Prostate gland (tissue), 2 donors: ENCODE measurements at regions not wholly inside any gene's neighbourhood (a gene's known extent, or its start where the extent isn't known, plus 50 kb on each side); places are given as distances from the start of the nearest gene placed in this dataset.

Experiments
- DNase-seq: peaks from one replicate; pipeline ENCODE4 v3.0.0-alpha.2; 2019; ENCODE audit warnings: low spot score
- H3K27ac ChIP-seq, 2 donors: fragments of 200-600 bp; sonication (generic); 2 replicates each; pipeline ENCODE4 v1.5.1; 2017 to 2019
- H3K27me3 ChIP-seq: fragments of 200-600 bp; sonication (generic); replicated peaks from 2 replicates; pipeline ENCODE4 v1.5.1; 2019; ENCODE audit not compliant: insufficient read depth
- H3K36me3 ChIP-seq, 2 donors: fragments of 200-600 bp; sonication (generic); 1 replicate in 1 of 2; 2 replicates in 1 of 2; pipeline versions ENCODE4 v1.5.1 to v1.8.1; 2017 to 2019
- H3K4me1 ChIP-seq: fragments of 200-600 bp; sonication (generic); replicated peaks from 2 replicates; pipeline ENCODE4 v1.5.1; 2019
- H3K4me3 ChIP-seq, 2 donors: fragments of 200-600 bp; sonication (generic); 2 replicates each; pipeline ENCODE4 v1.5.1; 2017 to 2019
- H3K9me3 ChIP-seq: fragments of 200-600 bp; sonication (generic); 2 replicates; pipeline ENCODE4 v1.5.1; 2017
- CTCF ChIP-seq, 4 experiments: fragments of 200-600 bp in 2 of 4; fragments of 450-650 bp in 2 of 4; sonication (generic) in 2 of 4; IDR thresholded peaks; 1 replicate in 3 of 4; 2 replicates in 1 of 4; pipeline ENCODE4 v1.5.1; 2016 to 2019; ENCODE audit warnings: antibody characterized with exemption in 4 of 4, mild to moderate bottlenecking in 2 of 4, moderate library complexity in 2 of 4
- POLR2A ChIP-seq: fragments of 450-650 bp; IDR thresholded peaks from one replicate; pipeline ENCODE4 v1.6.1; 2016; ENCODE audit warnings: antibody characterized with exemption, mild to moderate bottlenecking
- POLR2AphosphoS5 ChIP-seq: sonication (generic); formaldehyde crosslinking; IDR thresholded peaks from one replicate; pipeline ENCODE4 v1.6.1; 2017; ENCODE audit warnings: antibody characterized with exemption
- WGBS: methylation state at CpG from one replicate; pipeline ENCODE4 v1.1.5; 2018; 5-methylcytosine and 5-hydroxymethylcytosine counted together
- intact Hi-C: fragments of 100-400 bp; cut with DNase I; formaldehyde crosslinking; loops from one replicate; pipeline ENCODE4 v1.14.2; 2022

- TF ChIP-seq POLR2AphosphoS5 = no peak
- no peak for TF ChIP-seq CTCF (IDR thresholded peaks at IDR 0.05)
- no peak for TF ChIP-seq POLR2A
- DNase-seq = no peak
- no peaks in the 10 kb centered on the region for H3K27me3 ChIP-seq
- no peaks in the 10 kb centered on the region for H3K36me3 ChIP-seq
- no peaks in the 10 kb centered on the region for H3K4me1 ChIP-seq
- H3K9me3 ChIP-seq = no peaks in the 10 kb centered on the region
- intact Hi-C loops = no loop called here
- no peak overlapping the region for H3K27ac ChIP-seq
- WGBS = 31% methylated on average over 3 of the region's 3 CpGs
- H3K4me3 ChIP-seq = no peak overlapping the region
Measured at GRCh38 chr10:58892031-58892531, 284.4 kb upstream of the PHYHIPL start.

GRCh38 chr10:58894929-58895328 is 281.5 kb upstream of the PHYHIPL start:
- no peak overlapping the region for H3K27ac ChIP-seq
- no peak overlapping the region for H3K4me3 ChIP-seq
- TF ChIP-seq POLR2AphosphoS5 = no peak
- no peak for TF ChIP-seq POLR2A
- TF ChIP-seq CTCF (IDR thresholded peaks at IDR 0.05) = no peak
- intact Hi-C loops = no loop called here
- no peaks in the 10 kb centered on the region for H3K36me3 ChIP-seq
- H3K9me3 ChIP-seq = no peaks in the 10 kb centered on the region
- no peaks in the 10 kb centered on the region for H3K27me3 ChIP-seq
- no peaks in the 10 kb centered on the region for H3K4me1 ChIP-seq
- 57% methylated on average over 2 of the region's 2 CpGs for WGBS
- no peak for DNase-seq

- intact Hi-C loops = no loop called here
- no peaks in the 10 kb centered on the region for H3K36me3 ChIP-seq
- no peaks in the 10 kb centered on the region for H3K9me3 ChIP-seq
- no peaks in the 10 kb centered on the region for H3K27me3 ChIP-seq
- H3K4me3 ChIP-seq = no peak overlapping the region
- TF ChIP-seq POLR2A = no peak
- TF ChIP-seq CTCF (IDR thresholded peaks at IDR 0.05) = no peak
- no peak for TF ChIP-seq POLR2AphosphoS5
- DNase-seq = no peak
- no peaks in the 10 kb centered on the region for H3K4me1 ChIP-seq
- peak overlapping the region in 1 of 2 donors; percentile 31 for H3K27ac ChIP-seq
- 68% methylated on average over 1 of the region's 1 CpG for WGBS
Measured at GRCh38 chr10:58896229-58896628, 280.2 kb upstream of the PHYHIPL start.

GRCh38 chr10:58897236-58897635 is 279.2 kb upstream of the PHYHIPL start:
- no peaks in the 10 kb centered on the region for H3K9me3 ChIP-seq
- H3K27ac ChIP-seq = peak overlapping the region in 1 of 2 donors; percentile 4
- H3K36me3 ChIP-seq = no peaks in the 10 kb centered on the region
- TF ChIP-seq CTCF (IDR thresholded peaks at IDR 0.05) (no peak), POLR2A (no peak), POLR2AphosphoS5 (no peak)
- no peaks in the 10 kb centered on the region for H3K27me3 ChIP-seq
- DNase-seq = no peak
- intact Hi-C loops = no loop called here
- H3K4me1 ChIP-seq = no peaks in the 10 kb centered on the region
- no peak overlapping the region for H3K4me3 ChIP-seq

- Histone ChIP-seq H3K9me3 (no peaks in the 10 kb centered on the region), H3K4me3 (no peak overlapping the region), H3K36me3 (no peaks in the 10 kb centered on the region), H3K4me1 (no peaks in the 10 kb centered on the region), H3K27ac (peak overlapping the region in 1 of 2 donors; percentile 4), H3K27me3 (no peaks in the 10 kb centered on the region)
- DNase-seq = no peak
- intact Hi-C loops = no loop called here
- TF ChIP-seq CTCF (IDR thresholded peaks at IDR 0.05) = no peak
- TF ChIP-seq POLR2A = no peak
- no peak for TF ChIP-seq POLR2AphosphoS5
Measured at GRCh38 chr10:58897708-58898107, 278.7 kb upstream of the PHYHIPL start.
